ENCODE measurements at regions not wholly inside any gene's neighbourhood (a gene's known extent, or its start where the extent isn't known, plus 50 kb on each side); places are given as distances from the start of the nearest gene placed in this dataset.

DNA sequence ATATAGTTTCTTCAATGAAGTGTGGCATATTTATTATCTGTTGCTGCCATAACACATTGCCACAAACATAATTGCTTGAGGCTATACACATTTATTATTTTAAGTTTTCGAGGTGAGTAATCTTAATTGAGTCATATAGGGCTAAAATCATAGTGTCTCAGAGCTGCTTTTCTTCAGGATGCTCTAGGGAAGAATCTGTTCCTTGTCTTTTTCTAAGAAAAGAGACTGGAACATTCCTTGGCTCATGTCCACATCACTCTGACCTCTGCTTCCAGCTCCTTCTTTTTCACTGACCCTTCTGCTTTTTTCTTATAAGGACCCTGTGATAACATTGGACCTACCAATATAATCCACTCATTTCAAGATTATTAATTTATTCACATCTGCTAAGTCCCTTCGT is 632.4 kb upstream of the TYRP1 start:
- TF ChIP-seq POLR2A (IDR thresholded peaks at IDR 0.05), result no peak
- TF ChIP-seq, protein P1, sequence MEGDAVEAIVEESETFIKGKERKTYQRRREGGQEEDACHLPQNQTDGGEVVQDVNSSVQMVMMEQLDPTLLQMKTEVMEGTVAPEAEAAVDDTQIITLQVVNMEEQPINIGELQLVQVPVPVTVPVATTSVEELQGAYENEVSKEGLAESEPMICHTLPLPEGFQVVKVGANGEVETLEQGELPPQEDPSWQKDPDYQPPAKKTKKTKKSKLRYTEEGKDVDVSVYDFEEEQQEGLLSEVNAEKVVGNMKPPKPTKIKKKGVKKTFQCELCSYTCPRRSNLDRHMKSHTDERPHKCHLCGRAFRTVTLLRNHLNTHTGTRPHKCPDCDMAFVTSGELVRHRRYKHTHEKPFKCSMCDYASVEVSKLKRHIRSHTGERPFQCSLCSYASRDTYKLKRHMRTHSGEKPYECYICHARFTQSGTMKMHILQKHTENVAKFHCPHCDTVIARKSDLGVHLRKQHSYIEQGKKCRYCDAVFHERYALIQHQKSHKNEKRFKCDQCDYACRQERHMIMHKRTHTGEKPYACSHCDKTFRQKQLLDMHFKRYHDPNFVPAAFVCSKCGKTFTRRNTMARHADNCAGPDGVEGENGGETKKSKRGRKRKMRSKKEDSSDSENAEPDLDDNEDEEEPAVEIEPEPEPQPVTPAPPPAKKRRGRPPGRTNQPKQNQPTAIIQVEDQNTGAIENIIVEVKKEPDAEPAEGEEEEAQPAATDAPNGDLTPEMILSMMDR (IDR thresholded peaks at IDR 0.05 in 4 of 5, conservative IDR thresholded peaks at IDR 0.05 in 1 of 5), result no peak
- intact Hi-C loops (cut with DNase I; ENCODE audit: low total_unique reads), result no loop called here
- H3K27me3 ChIP-seq, result no peaks in the 10 kb centered on the region
- H3K9me3 ChIP-seq, result no peaks in the 10 kb centered on the region
- no peaks in the 10 kb centered on the region for H3K36me3 ChIP-seq
- H3K4me1 ChIP-seq, result no peaks in the 10 kb centered on the region
- DNase-seq (no peak), ATAC-seq (no peak)
- no peak overlapping the region for H3K4me3 ChIP-seq
- in situ Hi-C loops (cut with MboI; ENCODE audit: low sequenced_read_pairs in 4 of 4), result no loop called here
- no peak overlapping the region for H3K27ac ChIP-seq

DNA sequence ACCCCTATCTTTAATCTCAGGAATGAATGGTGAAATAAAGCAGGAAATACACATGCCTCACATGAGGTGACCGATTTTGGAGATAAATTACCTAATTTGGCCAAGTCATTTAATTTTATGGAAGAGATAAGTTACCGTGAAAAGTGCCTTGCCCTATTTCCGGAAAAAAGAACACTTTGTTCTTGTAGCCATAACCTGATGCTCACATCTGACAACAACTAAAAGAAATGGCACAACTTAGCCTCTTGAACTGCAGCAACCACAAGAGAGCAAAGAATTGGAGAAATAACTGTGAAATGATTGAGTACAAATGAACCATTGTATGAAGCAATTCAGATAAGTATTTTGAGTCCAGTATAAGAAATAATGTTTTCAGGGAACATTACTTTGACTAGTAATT is 628.1 kb upstream of the TYRP1 start:
- H3K27ac ChIP-seq, result no peak overlapping the region
- intact Hi-C loops (cut with DNase I; ENCODE audit: low total_unique reads) (no loop called here), in situ Hi-C loops (cut with MboI; ENCODE audit: low sequenced_read_pairs in 4 of 4) (no loop called here)
- H3K27me3 ChIP-seq, result no peaks in the 10 kb centered on the region
- ATAC-seq, result no peak
- TF ChIP-seq, protein P1 (IDR thresholded peaks at IDR 0.05 in 4 of 5, conservative IDR thresholded peaks at IDR 0.05 in 1 of 5), result no peak
- TF ChIP-seq POLR2A (IDR thresholded peaks at IDR 0.05), result no peak
- H3K9me3 ChIP-seq, result no peaks in the 10 kb centered on the region
- H3K4me1 ChIP-seq, result no peaks in the 10 kb centered on the region
- no peak overlapping the region for H3K4me3 ChIP-seq
- DNase-seq, result no peak
- no peaks in the 10 kb centered on the region for H3K36me3 ChIP-seq

- intact Hi-C loops (cut with DNase I; ENCODE audit: low total_unique reads), result no loop called here
- in situ Hi-C loops (cut with MboI; ENCODE audit: low sequenced_read_pairs in 4 of 4), result no loop called here
These were observed 627.5 kb upstream of the TYRP1 start for GRCh38 chr9:12065686-12066085.

GRCh38 chr9:12066455-12067035 is 626.6 kb upstream of the TYRP1 start:
- H3K4me1 ChIP-seq, result no peaks in the 10 kb centered on the region
- no peak for ATAC-seq
- H3K27me3 ChIP-seq, result no peaks in the 10 kb centered on the region
- in situ Hi-C loops (cut with MboI; ENCODE audit: low sequenced_read_pairs in 4 of 4), result no loop called here
- TF ChIP-seq, protein P1 (IDR thresholded peaks at IDR 0.05 in 4 of 5, conservative IDR thresholded peaks at IDR 0.05 in 1 of 5), result no peak
- H3K4me3 ChIP-seq, result no peak overlapping the region
- H3K27ac ChIP-seq, result no peak overlapping the region
- intact Hi-C loops (cut with DNase I; ENCODE audit: low total_unique reads), result no loop called here
- no peaks in the 10 kb centered on the region for H3K36me3 ChIP-seq
- no peaks in the 10 kb centered on the region for H3K9me3 ChIP-seq
- no peak for DNase-seq

More at GRCh38 chr9:12065686-12066085, 627.5 kb upstream of the TYRP1 start:
- H3K4me1 ChIP-seq, result no peaks in the 10 kb centered on the region
- H3K4me3 ChIP-seq, result no peak overlapping the region
- ATAC-seq (no peak), DNase-seq (no peak)
- H3K9me3 ChIP-seq, result no peaks in the 10 kb centered on the region
- no peaks in the 10 kb centered on the region for H3K27me3 ChIP-seq
- TF ChIP-seq, protein P1 (IDR thresholded peaks at IDR 0.05 in 4 of 5, conservative IDR thresholded peaks at IDR 0.05 in 1 of 5), result no peak
- no peak for TF ChIP-seq POLR2A (IDR thresholded peaks at IDR 0.05)
- no peak overlapping the region for H3K27ac ChIP-seq
- no peaks in the 10 kb centered on the region for H3K36me3 ChIP-seq

GRCh38 chr9:12069366-12069765 is 623.8 kb upstream of the TYRP1 start:
- Histone ChIP-seq H3K36me3 (no peaks in the 10 kb centered on the region), H3K4me3 (no peak overlapping the region), H3K9me3 (no peaks in the 10 kb centered on the region), H3K27ac (no peak overlapping the region), H3K4me1 (no peaks in the 10 kb centered on the region), H3K27me3 (no peaks in the 10 kb centered on the region)
- ATAC-seq (no peak), DNase-seq (no peak)
- intact Hi-C loops (cut with DNase I; ENCODE audit: low total_unique reads) (no loop called here), in situ Hi-C loops (cut with MboI; ENCODE audit: low sequenced_read_pairs in 4 of 4) (no loop called here)
- TF ChIP-seq, protein P1 (IDR thresholded peaks at IDR 0.05 in 4 of 5, conservative IDR thresholded peaks at IDR 0.05 in 1 of 5), result no peak
- no peak for TF ChIP-seq POLR2A (IDR thresholded peaks at IDR 0.05)
